ENCODE measurements at regions not wholly inside any gene's neighbourhood (a gene's known extent, or its start where the extent isn't known, plus 50 kb on each side); places are given as distances from the start of the nearest gene placed in this dataset.

GRCh38 chr6:126581316-126581715 is 241.4 kb downstream of the CENPW start:
- no peak overlapping the region for H3K4me3 ChIP-seq (ENCODE audit: low read length)
- no peaks in the 10 kb centered on the region for H4K20me1 ChIP-seq (ENCODE audit: low read length)
- no peak for TF ChIP-seq EZH2phosphoT487 (IDR thresholded peaks at IDR 0.05; ENCODE audit: borderline replicate concordance, low read length)
- TF ChIP-seq EZH2 (IDR thresholded peaks at IDR 0.05; ENCODE audit: low read length, unreplicated experiment): no peak
- no peak for TF ChIP-seq CTCF (conservative IDR thresholded peaks at IDR 0.05; ENCODE audit: low read depth, low read length)
- H3K9ac ChIP-seq (ENCODE audit: low read length): no peak overlapping the region
- H3K36me3 ChIP-seq (ENCODE audit: low read depth, low read length): no peaks in the 10 kb centered on the region
- H3K4me2 ChIP-seq (ENCODE audit: low read length): no peak overlapping the region
- no peaks in the 10 kb centered on the region for H3K9me3 ChIP-seq (ENCODE audit: low read length)
- H3K79me2 ChIP-seq (ENCODE audit: low read length): no peaks in the 10 kb centered on the region
- no peaks in the 10 kb centered on the region for H3K4me1 ChIP-seq (ENCODE audit: insufficient read depth, low read length)
- no peaks in the 10 kb centered on the region for H3K27me3 ChIP-seq (ENCODE audit: low read length)
- ChIA-PET POLR2A (ENCODE audit: unreplicated experiment) (no interaction called here), CTCF (no interaction called here)
- no peaks in the 10 kb centered on the region for H3K9me2 ChIP-seq (replicated peaks; ENCODE audit: low read length)
- intact Hi-C loops (cut with micrococcal nuclease): no loop called here
- ATAC-seq (no peak), DNase-seq (no peak)
- H3K27ac ChIP-seq (ENCODE audit: low read length): no peak overlapping the region
- no peak overlapping the region for H2AFZ ChIP-seq (ENCODE audit: low read length)
- H3F3A ChIP-seq (ENCODE audit: low read length, unreplicated experiment): no peaks in the 10 kb centered on the region
- BruUV-seq (replicated peaks): no TSS peak

- no peaks in the 10 kb centered on the region for H3K27me3 ChIP-seq (ENCODE audit: low read length)
- no peaks in the 10 kb centered on the region for H4K20me1 ChIP-seq (ENCODE audit: low read length)
- no peak overlapping the region for H3K27ac ChIP-seq (ENCODE audit: low read length)
- POLR2A ChIA-PET (ENCODE audit: unreplicated experiment): no interaction called here
- no peak for TF ChIP-seq EZH2 (IDR thresholded peaks at IDR 0.05; ENCODE audit: low read length, unreplicated experiment)
- TF ChIP-seq CTCF (conservative IDR thresholded peaks at IDR 0.05; ENCODE audit: low read depth, low read length): no peak
- TF ChIP-seq EZH2phosphoT487 (IDR thresholded peaks at IDR 0.05; ENCODE audit: borderline replicate concordance, low read length): no peak
- H3K9me2 ChIP-seq (replicated peaks; ENCODE audit: low read length): no peaks in the 10 kb centered on the region
- intact Hi-C loops (cut with micrococcal nuclease): no loop called here
- no peaks in the 10 kb centered on the region for H3K36me3 ChIP-seq (ENCODE audit: low read depth, low read length)
- ATAC-seq (peak; percentile 27; the same call in 1 of the 2 replicates), DNase-seq (no peak)
- H3K9ac ChIP-seq (ENCODE audit: low read length): no peak overlapping the region
- CTCF ChIA-PET: no interaction called here
- no peaks in the 10 kb centered on the region for H3F3A ChIP-seq (ENCODE audit: low read length, unreplicated experiment)
- H3K4me2 ChIP-seq (ENCODE audit: low read length): no peak overlapping the region
- no peaks in the 10 kb centered on the region for H3K4me1 ChIP-seq (ENCODE audit: insufficient read depth, low read length)
- no peak overlapping the region for H3K4me3 ChIP-seq (ENCODE audit: low read length)
- H3K79me2 ChIP-seq (ENCODE audit: low read length): no peaks in the 10 kb centered on the region
- BruUV-seq (replicated peaks): no TSS peak
- no peak overlapping the region for H2AFZ ChIP-seq (ENCODE audit: low read length)
- no peaks in the 10 kb centered on the region for H3K9me3 ChIP-seq (ENCODE audit: low read length)
Observed at GRCh38 chr6:126600258-126600916, 260.5 kb downstream of the CENPW start.

GRCh38 chr6:126603410-126603809 is 263.5 kb downstream of the CENPW start:
- H3K4me3 ChIP-seq (ENCODE audit: low read length): no peak overlapping the region
- no peak for TF ChIP-seq EZH2phosphoT487 (IDR thresholded peaks at IDR 0.05; ENCODE audit: borderline replicate concordance, low read length)
- DNase-seq (no peak), ATAC-seq (no peak)
- H2AFZ ChIP-seq (ENCODE audit: low read length): no peak overlapping the region
- H3K4me2 ChIP-seq (ENCODE audit: low read length): no peak overlapping the region
- no peaks in the 10 kb centered on the region for H3K4me1 ChIP-seq (ENCODE audit: insufficient read depth, low read length)
- H3K79me2 ChIP-seq (ENCODE audit: low read length): no peaks in the 10 kb centered on the region
- no peaks in the 10 kb centered on the region for H3K9me2 ChIP-seq (replicated peaks; ENCODE audit: low read length)
- ChIA-PET POLR2A (ENCODE audit: unreplicated experiment) (no interaction called here), CTCF (no interaction called here)
- BruUV-seq (replicated peaks): no TSS peak
- no peaks in the 10 kb centered on the region for H3K36me3 ChIP-seq (ENCODE audit: low read depth, low read length)
- H4K20me1 ChIP-seq (ENCODE audit: low read length): no peaks in the 10 kb centered on the region
- H3K27me3 ChIP-seq (ENCODE audit: low read length): no peaks in the 10 kb centered on the region
- H3K9me3 ChIP-seq (ENCODE audit: low read length): no peaks in the 10 kb centered on the region
- H3F3A ChIP-seq (ENCODE audit: low read length, unreplicated experiment): no peaks in the 10 kb centered on the region
- intact Hi-C loops (cut with micrococcal nuclease): no loop called here
- no peak overlapping the region for H3K9ac ChIP-seq (ENCODE audit: low read length)
- no peak overlapping the region for H3K27ac ChIP-seq (ENCODE audit: low read length)
